Glomerular endothelial cell (primary cell): ENCODE measurements at regions not wholly inside any gene's neighbourhood (a gene's known extent, or its start where the extent isn't known, plus 50 kb on each side); places are given as distances from the start of the nearest gene placed in this dataset.
"Not testable (repeated sequence)": the region's sequence is repeated elsewhere in the genome, so short reads cannot be mapped to it uniquely, and the experiment has no call there.

Experiments
- DNase-seq: peaks from one replicate; pipeline ENCODE4 v3.0.0-alpha.2; 2011; ENCODE audit warnings: low read depth, low spot score; ENCODE audit errors: extremely low read depth

DNA sequence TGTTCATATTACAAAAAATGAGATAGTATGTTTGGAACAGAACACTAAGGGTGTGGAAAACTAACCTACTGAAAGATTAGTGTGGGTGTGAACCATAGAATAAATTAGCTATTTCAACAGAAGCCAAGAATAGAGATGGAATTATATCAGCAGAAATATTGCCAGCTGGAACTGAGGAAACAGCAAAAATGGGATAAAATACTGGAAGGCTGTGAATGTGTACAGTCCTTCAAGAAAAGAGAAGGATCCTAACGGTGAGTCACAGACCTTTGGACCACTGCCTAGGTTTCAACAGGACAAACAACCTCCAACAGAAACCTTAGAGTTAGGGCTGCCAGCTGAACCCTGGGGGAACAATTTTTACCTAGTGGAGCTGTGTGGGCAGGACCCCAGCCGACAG lies 395.0 kb downstream of the ZWINT start:
- DNase-seq = no peak

DNA sequence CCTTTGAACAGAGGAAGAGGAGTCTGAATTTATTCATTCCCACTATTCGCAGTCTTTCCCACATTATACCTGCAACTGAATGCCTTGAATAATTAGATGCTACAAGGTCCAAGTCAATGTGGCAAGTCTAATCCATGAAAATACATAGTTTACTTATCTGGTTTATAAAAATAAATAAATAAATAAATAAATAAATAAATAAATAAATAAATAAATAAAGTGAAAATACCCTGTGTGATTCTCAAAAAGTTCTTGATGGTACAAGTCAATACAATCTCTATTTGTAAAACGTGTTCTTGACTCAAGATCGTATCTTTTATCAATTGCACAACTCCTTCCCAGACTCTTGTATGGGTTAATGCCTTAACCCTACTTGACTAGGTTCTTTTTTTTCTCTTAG lies 417.7 kb downstream of the ZWINT start:
- no peak for DNase-seq

DNA sequence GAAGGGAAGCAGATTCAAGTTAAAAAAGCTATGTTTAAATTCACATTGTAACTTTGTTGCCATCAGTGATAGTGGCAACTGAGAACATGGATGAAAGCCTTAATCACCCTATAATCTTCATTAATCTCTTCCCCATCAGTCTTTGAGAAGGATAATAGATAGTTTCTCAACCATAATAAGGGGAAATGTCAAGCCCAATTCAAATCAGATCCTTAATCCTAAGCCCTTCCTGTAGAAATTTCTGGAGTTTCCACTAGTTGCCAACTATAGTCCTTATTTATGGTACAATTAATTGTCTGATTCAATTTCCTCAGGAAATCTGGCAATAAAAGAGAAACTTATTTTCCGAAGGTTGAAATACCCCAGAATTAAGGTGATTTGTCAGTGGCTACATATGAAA lies 431.8 kb downstream of the ZWINT start:
- no peak for DNase-seq

DNA sequence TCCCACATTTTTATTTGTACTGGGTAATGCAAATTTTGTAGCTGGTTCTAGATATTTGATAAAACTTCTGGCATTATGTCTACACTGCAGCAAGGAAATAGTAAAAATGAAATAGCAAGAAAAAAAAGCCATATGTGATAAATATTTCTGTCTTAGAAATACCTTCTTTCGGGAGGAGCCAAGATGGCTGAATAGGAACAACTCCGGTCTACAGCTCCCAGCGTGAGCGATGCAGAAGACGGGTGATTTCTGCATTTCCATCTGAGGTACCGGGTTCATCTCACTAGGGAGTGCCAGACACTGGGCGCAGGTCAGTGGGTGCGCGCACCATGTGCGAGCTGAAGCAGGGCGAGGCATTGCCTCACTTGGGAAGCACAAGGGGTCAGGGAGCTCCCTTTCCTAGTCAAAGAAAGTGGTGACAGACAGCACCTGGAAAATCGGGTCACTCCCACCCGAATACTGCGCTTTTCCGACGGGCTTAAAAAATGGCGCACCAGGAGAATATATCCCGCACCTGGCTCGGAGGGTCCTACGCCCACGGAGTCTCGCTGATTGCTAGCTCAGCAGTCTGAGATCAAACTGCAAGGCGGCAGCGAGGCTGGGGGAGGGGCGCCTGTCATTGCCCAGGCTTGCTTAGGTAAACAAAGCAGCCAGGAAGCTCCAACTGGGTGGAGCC lies 461.4 kb downstream of the ZWINT start:
- not testable (repeated sequence) for DNase-seq

DNA sequence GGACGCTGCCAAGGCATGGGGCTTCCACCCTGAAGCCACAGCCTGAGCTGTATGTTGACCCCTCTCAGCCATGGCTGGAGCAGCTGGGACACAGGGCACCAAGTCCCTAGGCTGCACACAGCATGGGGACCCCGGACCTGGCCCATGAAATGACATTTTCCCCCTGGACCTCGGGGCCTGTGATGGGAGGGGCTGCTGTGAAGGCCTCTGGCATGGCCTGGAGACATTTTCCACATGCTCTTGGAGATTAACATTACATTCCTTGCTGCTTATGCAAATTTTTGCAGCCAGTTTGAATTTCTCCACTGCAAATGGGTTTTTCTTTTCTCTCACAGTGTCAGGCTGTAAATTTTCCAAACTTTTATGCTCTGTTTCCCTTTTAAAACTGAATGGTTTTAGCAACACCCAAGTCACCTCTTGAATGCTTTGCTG lies 463.6 kb downstream of the ZWINT start:
- DNase-seq = no peak

DNA sequence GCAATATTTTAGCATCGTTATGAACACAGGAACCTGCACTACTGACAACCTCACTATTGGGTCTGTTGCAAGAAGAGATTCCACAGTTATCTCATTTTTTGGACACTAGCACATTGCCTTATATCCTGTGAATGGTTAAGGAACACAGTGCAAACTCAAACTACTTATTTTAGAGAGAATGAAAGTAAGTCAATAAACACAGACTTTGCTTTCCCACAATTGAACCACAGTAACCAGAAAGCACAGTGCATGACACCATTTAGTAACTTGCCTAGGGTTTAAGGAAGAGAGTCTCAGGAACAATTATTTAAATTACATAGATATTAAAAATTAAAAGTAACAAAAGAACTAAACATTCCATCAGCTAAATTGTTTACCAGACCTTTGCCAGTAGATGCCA lies 468.8 kb downstream of the ZWINT start:
- no peak for DNase-seq

DNA sequence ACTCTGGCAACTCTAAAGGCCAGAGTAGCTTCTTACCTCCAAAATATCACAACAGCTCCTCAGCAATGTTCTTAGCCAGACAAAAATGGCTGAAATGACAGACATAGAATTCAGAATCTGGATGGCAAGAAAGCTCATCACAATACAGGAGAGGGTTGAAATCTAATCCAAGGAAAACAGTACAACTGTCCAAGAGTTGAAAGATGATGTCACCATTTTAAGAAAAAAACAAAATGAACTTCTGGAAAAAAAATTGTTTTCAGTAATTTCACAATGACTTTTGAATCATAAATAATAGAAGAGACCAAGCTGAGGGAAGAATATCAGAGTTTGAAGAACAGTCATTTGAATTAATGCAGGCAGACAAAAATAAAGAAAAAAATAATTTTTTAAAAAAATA lies 479.5 kb downstream of the ZWINT start:
- no peak for DNase-seq

DNA sequence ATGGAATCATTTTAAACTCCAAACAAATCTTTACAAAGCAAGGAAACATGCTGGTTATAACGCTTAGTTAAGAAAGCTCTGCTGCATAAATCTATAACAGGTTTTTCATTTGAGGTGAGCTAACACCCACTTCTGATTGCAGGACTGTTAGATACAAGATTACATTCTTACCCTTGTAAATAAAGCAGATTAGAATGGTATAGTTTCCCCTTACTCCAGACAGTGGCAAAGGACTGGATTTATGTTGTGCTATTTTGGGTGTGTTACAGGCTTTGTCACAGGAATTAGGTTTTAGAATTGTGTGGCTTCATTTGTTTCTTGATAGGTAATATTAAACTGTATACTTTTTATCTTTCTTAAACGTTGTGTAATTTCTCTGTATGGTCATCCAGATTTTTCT lies 487.6 kb downstream of the ZWINT start:
- no peak for DNase-seq

DNA sequence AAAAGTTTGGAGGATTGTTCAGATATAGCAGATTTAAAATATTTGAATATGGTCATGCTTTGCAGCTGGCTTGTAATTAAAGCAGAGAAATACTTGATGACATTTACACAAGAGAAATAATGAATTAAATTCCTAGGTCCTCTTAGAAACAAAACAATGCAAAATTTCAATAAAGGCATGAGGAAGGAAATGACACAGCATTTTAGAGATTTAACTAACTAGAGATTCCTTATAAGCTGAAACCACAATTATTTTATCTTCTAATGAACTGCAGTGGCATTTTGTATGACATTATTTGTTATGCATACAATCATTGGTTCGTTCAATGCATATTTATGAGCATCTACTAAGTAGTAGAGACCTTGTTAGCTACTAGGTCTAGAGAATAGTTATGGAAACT lies 490.9 kb downstream of the ZWINT start:
- no peak for DNase-seq

DNA sequence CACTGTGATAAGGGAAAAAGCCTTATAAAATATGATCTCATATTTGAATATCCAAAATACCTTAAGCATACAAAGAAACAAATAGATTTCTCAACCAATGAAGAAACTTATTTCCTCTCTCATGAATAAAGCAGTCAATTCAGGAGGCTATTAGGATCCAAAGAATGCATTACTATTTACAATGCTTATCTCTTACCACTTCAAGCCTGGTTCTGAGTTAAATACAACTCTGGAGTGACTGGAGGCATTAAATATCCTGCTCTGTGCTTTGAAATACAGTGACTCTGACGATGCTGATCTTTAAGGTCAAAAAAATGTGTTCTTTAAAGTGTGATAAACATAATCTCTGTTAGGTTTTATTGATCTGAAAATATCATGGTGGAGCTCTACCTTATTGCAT lies 493.2 kb downstream of the ZWINT start:
- no peak for DNase-seq

DNA sequence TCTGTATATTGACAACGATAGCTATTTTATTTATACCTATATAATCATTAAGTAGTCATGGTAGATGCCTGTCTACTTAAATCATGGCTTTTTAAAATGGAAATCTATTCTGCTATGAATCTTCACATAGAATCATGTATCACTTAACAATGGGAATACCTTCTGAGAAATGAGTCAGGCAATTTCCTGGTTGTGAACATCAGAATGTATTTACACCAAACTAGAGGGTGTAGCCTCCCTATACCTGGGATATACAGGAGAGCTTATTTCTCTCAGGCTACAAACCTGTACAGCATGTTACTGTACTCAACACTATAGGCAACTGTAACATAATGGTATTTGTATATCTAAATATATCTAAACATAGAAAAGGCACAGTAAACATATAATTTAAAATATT lies 502.3 kb downstream of the ZWINT start:
- DNase-seq = no peak

DNA sequence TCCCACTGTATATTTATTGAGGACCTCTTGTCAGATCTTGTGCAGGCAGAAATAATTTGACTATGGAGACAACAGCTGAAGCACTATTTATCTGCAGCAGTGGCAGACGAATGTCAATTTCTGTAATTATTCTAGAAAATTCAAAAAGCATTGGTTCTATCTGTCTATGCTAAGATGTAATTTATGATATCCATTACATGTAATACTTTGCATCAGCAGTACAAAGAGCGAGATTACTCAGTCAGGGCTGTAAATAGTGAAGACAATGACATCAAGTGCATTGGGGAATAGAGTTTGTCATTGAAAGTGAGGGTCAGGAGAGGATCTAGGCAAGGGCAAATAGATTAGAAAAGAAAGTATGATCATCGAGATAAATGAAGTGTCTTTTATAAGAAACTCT lies 508.2 kb downstream of the ZWINT start:
- no peak for DNase-seq

DNA sequence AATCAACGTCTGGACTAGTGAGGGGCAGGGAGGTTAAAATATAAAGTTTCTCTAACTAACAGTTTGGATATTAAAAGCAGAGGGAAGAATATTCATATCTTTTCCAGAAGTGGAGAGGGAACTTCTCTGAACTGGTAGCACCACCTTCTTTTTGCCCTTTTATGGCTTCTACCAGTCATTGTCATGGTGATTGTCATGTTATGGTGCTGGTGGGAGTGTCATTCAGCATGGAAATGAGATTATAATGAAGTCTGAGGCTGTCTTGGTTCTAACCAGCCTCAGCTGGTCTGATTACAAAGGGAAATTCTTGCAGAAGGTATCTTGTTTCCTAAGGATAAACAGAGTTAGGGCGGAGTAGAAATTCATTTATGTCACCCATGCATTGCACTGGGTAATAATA lies 523.8 kb downstream of the ZWINT start:
- no peak for DNase-seq

DNA sequence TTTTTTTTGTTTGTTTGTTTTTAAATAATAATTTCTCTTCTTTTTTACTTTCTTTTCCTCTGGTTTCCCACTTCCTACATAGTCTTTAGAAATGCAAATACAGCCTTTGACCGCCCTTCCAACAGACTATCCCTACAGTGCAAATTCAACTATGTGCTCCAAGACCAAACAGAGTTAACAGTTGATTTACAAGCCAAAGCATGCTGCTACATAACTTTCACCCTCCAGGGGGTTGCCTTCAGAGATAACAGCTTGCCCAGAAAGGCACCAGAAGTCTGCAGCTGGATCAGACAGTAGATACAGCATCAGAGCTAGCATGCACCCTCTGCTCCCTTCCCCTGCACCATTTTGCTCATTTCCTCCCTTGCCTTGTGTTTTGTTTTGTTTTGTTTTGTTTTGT lies 539.0 kb downstream of the ZWINT start:
- no peak for DNase-seq

DNA sequence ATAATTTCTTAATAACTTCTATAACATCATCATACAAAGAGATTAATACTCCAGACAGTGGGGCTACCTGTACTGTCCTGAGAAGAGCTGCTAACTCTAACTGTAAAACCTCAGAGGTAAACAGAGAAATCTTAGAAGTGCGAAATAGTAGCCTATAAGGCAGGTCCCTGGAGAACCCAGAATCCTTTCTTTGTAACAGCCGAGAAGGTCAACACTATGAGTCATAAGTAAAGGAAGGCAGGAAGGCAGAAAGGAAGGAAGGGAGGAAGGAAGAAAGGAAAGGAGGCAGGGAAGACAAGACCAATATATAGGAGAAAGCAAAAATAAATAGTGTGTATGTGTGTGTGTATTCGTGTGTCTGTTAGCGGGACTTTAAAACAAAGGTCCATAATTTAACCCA lies 540.6 kb downstream of the ZWINT start:
- DNase-seq = no peak

DNA sequence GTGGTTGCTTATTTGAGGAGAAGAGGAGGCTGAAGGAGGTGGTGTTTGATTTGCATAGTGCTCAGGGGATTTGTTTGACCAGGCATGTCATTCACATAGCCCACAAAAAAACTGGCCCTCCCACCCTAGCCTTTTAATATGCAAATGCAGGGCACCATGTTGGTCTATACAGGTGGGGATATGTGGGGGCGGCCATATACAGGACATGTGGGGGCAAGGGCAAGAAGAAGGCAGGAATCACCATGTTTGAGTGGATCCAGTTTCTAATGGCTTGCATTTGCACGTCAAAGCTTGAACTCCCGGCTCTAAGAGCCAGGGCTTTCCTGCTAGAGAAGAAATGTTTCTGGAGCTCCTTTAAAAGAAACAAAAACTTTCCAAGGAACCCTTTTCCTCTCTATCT lies 541.0 kb downstream of the ZWINT start:
- DNase-seq = no peak

DNA sequence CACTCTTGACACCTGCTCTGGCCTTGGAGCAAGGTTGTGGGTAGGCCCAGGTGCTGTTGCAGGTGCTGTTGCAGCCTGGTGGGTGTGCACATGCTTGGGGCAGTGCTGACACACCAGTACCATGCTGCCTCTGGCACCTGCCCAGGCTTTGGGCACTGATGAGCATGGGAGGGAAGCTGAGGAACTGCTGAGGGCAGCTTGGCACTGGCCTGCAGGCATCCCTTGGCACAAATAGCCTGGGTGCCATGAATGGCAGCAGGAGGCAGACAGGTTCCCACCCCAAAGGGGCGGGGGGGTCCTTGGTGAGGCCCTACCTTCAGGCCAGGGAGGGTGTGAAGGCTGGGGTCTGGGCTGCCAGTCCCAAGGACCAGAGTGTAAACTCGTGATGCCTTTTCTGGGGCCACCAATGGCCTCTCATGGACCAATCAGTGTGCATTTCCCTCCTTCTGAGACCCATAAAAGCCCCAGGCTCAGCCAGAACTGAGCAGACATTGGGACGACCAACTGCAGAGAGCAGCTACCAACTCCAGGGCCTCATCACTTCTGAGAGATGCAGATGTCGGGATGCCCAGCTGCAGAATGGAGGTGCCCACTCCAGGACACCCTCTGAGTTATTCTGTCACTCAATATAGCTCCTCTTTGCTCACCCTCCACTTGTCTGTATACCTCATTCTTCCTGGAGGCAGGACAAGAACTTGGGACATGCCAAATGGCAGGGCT lies 547.4 kb downstream of the ZWINT start:
- no peak for DNase-seq

DNA sequence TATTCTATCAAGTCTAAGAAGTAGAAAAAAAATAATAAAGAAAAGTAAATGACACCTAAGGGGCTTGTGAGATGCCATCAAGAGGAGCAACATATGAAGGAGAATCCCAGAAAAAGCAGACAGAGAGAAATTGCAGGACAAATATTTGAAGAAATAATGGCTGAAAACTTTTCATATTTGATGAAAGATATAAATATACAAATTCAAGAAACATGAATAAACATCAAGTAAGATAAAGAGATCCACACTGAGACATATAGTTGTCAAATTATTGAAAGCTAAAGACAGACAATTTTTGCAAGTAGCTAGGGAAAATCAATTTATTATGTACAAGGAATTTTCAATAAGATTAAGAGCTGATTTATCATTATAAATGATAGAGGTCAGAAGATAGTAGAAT lies 558.0 kb downstream of the ZWINT start:
- no peak for DNase-seq

DNA sequence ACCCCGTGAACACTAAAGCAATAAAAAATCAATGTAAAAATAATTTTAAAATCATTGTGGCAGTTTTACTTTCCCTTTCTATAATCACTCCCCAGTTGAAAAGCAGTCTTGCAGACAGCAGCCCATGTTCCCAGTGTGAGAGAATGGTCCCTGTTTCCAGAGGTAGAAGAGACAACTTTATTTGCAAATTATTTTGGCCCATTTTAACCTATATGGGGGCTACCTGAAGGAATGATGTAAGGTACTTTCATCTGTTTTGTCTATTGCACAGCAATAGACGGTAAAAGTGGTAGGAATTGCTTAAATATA lies 559.8 kb downstream of the ZWINT start:
- no peak for DNase-seq

DNA sequence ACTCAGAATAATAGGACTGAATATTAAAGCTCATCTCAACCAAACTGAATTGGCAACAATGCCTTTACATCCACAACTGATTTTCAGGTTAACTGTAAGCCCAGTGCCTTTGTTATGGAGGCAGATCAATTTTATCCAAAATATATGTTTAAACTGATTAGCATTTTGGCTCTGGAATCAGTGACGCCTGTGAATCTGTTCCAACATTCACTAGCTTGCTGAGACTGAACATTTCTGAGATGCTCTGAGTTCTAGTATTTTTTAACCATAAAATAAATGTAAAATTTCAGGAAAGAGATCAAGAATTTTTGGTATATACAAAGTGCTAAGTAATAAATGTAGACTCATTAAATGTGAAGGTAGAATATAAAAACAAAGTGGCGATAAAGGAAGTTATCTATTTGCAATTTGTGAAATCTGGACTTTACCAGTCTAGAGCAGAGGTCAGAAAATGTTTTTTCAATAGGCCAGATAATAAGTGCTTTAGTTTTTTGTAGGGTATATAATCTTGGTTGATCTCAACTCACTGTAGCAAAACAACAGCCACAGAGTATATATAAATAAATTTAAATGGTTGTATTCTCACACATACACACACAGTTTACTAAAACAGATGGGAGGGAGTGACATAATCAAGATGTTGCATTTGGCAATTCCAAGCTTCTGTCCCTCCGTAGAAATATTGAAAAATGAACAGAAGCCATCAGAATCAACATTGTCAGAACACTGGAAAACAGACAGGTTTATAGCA lies 560.3 kb downstream of the ZWINT start:
- no peak for DNase-seq

DNA sequence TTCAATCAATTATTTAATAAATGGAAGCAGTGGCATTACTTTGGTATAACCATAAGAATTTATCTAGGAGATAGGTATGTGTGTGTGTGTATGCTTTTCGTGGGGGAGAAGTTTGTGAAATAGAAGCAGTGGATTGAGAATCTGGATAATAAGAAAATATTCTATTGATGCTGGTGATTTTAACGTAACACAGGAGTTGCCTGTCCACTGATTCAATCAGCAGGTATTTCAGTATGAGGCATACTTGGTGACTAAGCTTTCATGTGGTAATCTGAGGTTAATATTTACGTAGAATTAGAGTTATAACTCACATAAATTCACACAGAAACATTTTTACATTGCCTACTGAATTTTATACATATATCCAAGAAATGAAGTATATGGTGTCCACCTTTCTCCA lies 568.0 kb downstream of the ZWINT start:
- DNase-seq = no peak

DNA sequence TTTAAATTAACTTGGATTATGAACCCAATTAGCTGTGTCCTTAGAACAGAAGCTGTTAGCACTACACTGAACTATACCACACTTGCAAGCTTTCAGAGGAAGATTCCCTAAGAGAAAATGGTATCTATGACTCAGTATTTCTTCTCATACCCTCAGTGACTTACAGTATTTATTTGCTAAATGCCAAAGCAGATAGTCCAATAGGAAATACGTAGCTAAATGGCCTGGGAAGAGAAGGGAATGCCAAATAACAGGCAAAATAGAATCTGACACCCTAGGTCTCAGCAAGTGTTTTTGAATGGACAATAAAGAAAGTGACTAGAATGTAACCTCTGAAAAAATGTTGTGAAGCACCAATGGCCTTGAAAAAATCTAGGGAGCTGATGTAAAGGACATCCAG lies 570.8 kb downstream of the ZWINT start:
- not testable (repeated sequence) for DNase-seq
